ENCODE measurements at regions not wholly inside any gene's neighbourhood (a gene's known extent, or its start where the extent isn't known, plus 50 kb on each side); places are given as distances from the start of the nearest gene placed in this dataset.

GRCh38 chr20:52261792-52262191, 70.2 kb upstream of the ZFP64 start:
- no peak for TF ChIP-seq EP300 (IDR thresholded peaks at IDR 0.05)
- TF ChIP-seq POLR2A (IDR thresholded peaks at IDR 0.05): no peak
